ENCODE measurements at regions not wholly inside any gene's neighbourhood (a gene's known extent, or its start where the extent isn't known, plus 50 kb on each side); places are given as distances from the start of the nearest gene placed in this dataset.

- TF ChIP-seq FOXA2 (IDR thresholded peaks at IDR 0.05): no peak
- TF ChIP-seq, protein P1, sequence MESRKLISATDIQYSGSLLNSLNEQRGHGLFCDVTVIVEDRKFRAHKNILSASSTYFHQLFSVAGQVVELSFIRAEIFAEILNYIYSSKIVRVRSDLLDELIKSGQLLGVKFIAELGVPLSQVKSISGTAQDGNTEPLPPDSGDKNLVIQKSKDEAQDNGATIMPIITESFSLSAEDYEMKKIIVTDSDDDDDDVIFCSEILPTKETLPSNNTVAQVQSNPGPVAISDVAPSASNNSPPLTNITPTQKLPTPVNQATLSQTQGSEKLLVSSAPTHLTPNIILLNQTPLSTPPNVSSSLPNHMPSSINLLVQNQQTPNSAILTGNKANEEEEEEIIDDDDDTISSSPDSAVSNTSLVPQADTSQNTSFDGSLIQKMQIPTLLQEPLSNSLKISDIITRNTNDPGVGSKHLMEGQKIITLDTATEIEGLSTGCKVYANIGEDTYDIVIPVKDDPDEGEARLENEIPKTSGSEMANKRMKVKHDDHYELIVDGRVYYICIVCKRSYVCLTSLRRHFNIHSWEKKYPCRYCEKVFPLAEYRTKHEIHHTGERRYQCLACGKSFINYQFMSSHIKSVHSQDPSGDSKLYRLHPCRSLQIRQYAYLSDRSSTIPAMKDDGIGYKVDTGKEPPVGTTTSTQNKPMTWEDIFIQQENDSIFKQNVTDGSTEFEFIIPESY (IDR thresholded peaks at IDR 0.05): no peak
Measured at GRCh38 chr7:110066843-110067242, 1024.1 kb upstream of the LRRN3 start.

GRCh38 chr7:110071192-110071591 lies 1019.7 kb upstream of the LRRN3 start:
- Histone ChIP-seq H3K27ac (ENCODE audit: low read depth in 1 of 2, low read length in 2 of 2) (no peak overlapping the region), H3K9me3 (ENCODE audit: control insufficient read depth in 4 of 4, low read length in 3 of 4) (no peaks in the 10 kb centered on the region), H3K4me1 (ENCODE audit: control insufficient read depth in 4 of 4, insufficient read depth in 4 of 4, low read length in 3 of 4) (no peaks in the 10 kb centered on the region), H3K27me3 (ENCODE audit: control insufficient read depth in 4 of 4, insufficient read depth in 4 of 4, low read length in 3 of 4) (peaks cover 0 to 3% (median 0%) of the 10 kb centered on the region in 4 donors), H3K36me3 (ENCODE audit: control insufficient read depth in 4 of 4, insufficient read depth in 3 of 4, low read depth in 1 of 4, low read length in 3 of 4) (no peaks in the 10 kb centered on the region), H3K4me3 (ENCODE audit: low read depth in 1 of 3, low read length in 3 of 3) (no peak overlapping the region), H3K9ac (ENCODE audit: low read depth in 1 of 2, low read length in 2 of 2) (no peak overlapping the region)
- TF ChIP-seq HNF4G (IDR thresholded peaks at IDR 0.05) (no peak), FOXA1 (IDR thresholded peaks at IDR 0.05) (no peak), GABPA (IDR thresholded peaks at IDR 0.05 in 1 of 2, conservative IDR thresholded peaks at IDR 0.05 in 1 of 2) (no peak), RXRA (IDR thresholded peaks at IDR 0.05) (no peak), RAD21 (IDR thresholded peaks at IDR 0.05) (no peak)
- WGBS: 81% methylated on average over 4 of the region's 4 CpGs
- DNase-seq (ENCODE audit: low spot score): no peak

More at GRCh38 chr7:110066843-110067242, 1024.1 kb upstream of the LRRN3 start:
- no peak for DNase-seq (ENCODE audit: low spot score)
- Histone ChIP-seq H3K36me3 (ENCODE audit: control insufficient read depth in 4 of 4, insufficient read depth in 3 of 4, low read depth in 1 of 4, low read length in 3 of 4) (no peaks in the 10 kb centered on the region), H3K27ac (ENCODE audit: low read depth in 1 of 2, low read length in 2 of 2) (no peak overlapping the region), H3K4me3 (ENCODE audit: low read depth in 1 of 3, low read length in 3 of 3) (no peak overlapping the region), H3K9ac (ENCODE audit: low read depth in 1 of 2, low read length in 2 of 2) (no peak overlapping the region), H3K4me1 (ENCODE audit: control insufficient read depth in 4 of 4, insufficient read depth in 4 of 4, low read length in 3 of 4) (no peaks in the 10 kb centered on the region), H3K9me3 (ENCODE audit: control insufficient read depth in 4 of 4, low read length in 3 of 4) (no peaks in the 10 kb centered on the region), H3K27me3 (ENCODE audit: control insufficient read depth in 4 of 4, insufficient read depth in 4 of 4, low read length in 3 of 4) (peaks cover 0 to 3% (median 0%) of the 10 kb centered on the region in 4 donors)
- WGBS: 84% methylated on average over 2 of the region's 2 CpGs

DNA sequence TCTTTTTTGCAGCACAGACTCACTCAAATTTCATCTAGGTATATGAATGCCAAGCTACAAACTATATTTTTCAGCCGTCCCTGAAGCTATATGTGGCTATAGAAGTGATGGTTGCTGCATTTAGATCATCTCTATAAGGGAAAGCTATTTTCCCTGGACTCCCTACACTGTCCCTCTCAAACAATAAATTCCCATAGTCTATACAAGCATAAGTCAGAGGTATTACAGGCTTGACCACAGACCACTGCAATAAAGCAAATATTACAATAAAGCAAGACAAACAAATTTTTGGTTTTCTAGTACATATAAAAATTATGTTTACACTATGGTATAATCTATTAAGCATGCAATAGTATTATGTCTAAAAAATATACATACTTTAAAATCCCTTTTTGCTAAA lies 1015.5 kb upstream of the LRRN3 start:
- Histone ChIP-seq H3K4me3 (ENCODE audit: low read depth in 1 of 3, low read length in 3 of 3) (no peak overlapping the region), H3K36me3 (ENCODE audit: control insufficient read depth in 4 of 4, insufficient read depth in 3 of 4, low read depth in 1 of 4, low read length in 3 of 4) (no peaks in the 10 kb centered on the region), H3K9ac (ENCODE audit: low read depth in 1 of 2, low read length in 2 of 2) (no peak overlapping the region), H3K9me3 (ENCODE audit: control insufficient read depth in 4 of 4, low read length in 3 of 4) (no peaks in the 10 kb centered on the region), H3K27me3 (ENCODE audit: control insufficient read depth in 4 of 4, insufficient read depth in 4 of 4, low read length in 3 of 4) (no peaks in the 10 kb centered on the region), H3K27ac (ENCODE audit: low read depth in 1 of 2, low read length in 2 of 2) (no peak overlapping the region), H3K4me1 (ENCODE audit: control insufficient read depth in 4 of 4, insufficient read depth in 4 of 4, low read length in 3 of 4) (no peaks in the 10 kb centered on the region)
- WGBS: 44% methylated on average over 1 of the region's 1 CpG
- DNase-seq (ENCODE audit: low spot score): no peak
- TF ChIP-seq, protein P1 (IDR thresholded peaks at IDR 0.05): no peak
- no peak for TF ChIP-seq TAF1 (conservative IDR thresholded peaks at IDR 0.05)
- TF ChIP-seq HNF4A (conservative IDR thresholded peaks at IDR 0.05): no peak
- no peak for TF ChIP-seq JUND (IDR thresholded peaks at IDR 0.05)
- TF ChIP-seq EGR1 (IDR thresholded peaks at IDR 0.05; ENCODE audit: low read depth in 2 of 2): no peak
- TF ChIP-seq NR2F2 (IDR thresholded peaks at IDR 0.05): no peak
- TF ChIP-seq FOXA2 (IDR thresholded peaks at IDR 0.05): no peak
- TF ChIP-seq REST (IDR thresholded peaks at IDR 0.05): no peak
- no peak for TF ChIP-seq FOXA1 (IDR thresholded peaks at IDR 0.05)
- TF ChIP-seq, protein P2, sequence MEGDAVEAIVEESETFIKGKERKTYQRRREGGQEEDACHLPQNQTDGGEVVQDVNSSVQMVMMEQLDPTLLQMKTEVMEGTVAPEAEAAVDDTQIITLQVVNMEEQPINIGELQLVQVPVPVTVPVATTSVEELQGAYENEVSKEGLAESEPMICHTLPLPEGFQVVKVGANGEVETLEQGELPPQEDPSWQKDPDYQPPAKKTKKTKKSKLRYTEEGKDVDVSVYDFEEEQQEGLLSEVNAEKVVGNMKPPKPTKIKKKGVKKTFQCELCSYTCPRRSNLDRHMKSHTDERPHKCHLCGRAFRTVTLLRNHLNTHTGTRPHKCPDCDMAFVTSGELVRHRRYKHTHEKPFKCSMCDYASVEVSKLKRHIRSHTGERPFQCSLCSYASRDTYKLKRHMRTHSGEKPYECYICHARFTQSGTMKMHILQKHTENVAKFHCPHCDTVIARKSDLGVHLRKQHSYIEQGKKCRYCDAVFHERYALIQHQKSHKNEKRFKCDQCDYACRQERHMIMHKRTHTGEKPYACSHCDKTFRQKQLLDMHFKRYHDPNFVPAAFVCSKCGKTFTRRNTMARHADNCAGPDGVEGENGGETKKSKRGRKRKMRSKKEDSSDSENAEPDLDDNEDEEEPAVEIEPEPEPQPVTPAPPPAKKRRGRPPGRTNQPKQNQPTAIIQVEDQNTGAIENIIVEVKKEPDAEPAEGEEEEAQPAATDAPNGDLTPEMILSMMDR (IDR thresholded peaks at IDR 0.05; ENCODE audit: low read depth, low read length, missing input control): no peak
- no peak for TF ChIP-seq RAD21 (IDR thresholded peaks at IDR 0.05)
- TF ChIP-seq HNF4G (IDR thresholded peaks at IDR 0.05): no peak
- no peak for TF ChIP-seq SP1 (IDR thresholded peaks at IDR 0.05)
- TF ChIP-seq, protein P3, sequence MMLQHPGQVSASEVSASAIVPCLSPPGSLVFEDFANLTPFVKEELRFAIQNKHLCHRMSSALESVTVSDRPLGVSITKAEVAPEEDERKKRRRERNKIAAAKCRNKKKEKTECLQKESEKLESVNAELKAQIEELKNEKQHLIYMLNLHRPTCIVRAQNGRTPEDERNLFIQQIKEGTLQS (IDR thresholded peaks at IDR 0.05): no peak
- TF ChIP-seq RXRA (IDR thresholded peaks at IDR 0.05): no peak
- TF ChIP-seq YY1 (IDR thresholded peaks at IDR 0.05): no peak

All from liver (tissue), 8 donors.